GM19397 (cell line): ENCODE measurements at regions not wholly inside any gene's neighbourhood (a gene's known extent, or its start where the extent isn't known, plus 50 kb on each side); places are given as distances from the start of the nearest gene placed in this dataset.

Experiments used
- ATAC-seq: cut with Tn5 transposase; IDR thresholded peaks from one replicate; pipeline ENCODE4 v1.9.1; 2021; ENCODE audit warnings: mild to moderate bottlenecking, moderate library complexity; ENCODE audit not compliant: unreplicated experiment

DNA sequence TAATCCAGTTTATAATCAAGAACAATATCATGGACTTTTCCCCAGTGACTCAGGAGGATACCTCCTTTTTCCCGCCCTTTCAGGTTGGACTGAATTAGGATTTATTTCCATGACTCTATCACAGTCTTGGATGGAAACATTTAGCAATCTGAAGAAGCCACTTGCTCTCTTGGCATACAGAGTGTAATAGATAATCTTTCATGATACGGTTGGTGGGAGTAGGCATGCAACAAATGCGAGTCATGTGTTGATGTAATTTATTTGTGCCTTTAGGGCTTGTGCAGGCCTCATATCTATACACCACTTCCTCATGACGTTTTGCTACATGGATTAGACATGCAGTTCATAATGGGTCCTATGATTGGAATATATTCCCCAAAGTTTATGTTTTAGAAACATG lies 54.2 kb upstream of the MCTP2 start:
- ATAC-seq = no peak

DNA sequence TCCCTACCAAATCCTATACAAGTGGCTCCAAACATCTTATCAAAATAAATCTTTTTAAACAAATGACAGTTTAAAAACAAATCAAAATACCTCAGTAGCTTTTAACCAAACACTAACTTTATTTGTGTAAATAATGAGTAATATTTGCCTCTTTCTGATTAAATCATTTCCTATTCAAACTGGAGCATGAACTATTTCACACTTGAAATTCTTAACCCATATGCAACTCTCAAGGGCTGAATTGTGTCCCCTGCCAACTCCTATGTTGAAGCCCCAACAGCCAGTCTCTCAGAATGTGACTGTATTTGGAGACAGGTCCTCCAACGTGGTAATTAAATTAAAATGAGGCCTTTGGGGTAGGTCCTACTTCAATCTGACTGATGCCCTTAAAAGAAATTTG lies 55.9 kb upstream of the MCTP2 start:
- no peak for ATAC-seq

DNA sequence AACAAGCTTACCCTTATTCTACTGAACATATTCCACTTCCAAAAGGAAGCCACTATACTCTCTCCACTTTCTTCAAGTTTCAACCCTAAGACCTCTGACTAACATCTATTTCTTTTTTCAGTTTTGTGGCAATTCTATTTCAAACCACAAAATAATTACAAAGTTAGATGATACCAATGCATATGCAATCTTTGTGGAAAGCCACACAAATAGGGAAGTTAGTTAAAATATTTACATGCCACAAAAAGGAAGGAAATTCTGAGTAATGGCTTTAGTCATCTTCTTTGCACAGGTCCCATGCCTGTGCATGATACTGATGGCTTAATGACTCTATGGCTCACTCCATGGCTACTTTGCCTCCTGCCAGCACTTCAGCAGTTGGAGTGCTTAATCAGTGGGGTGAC lies 57.0 kb upstream of the MCTP2 start:
- ATAC-seq = peak; percentile 93

DNA sequence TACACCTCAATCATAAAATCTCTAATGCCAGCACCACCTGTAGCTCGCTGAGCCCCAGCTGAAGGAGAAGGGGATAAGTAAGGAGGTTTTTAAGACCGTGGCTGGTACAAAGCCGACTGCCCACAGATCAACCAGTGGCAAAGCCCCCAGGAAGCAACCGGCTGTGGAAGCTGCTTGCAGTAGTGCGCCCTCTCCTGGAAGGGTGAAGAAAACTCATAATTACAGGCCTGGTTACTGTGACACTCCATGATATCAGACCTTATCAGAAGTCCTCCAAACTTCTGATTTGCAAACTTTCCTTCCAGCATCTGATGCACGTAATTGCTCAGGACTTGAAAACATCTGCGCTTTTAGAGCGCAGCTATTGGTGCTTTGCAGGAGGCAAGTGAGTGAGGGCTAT lies 63.1 kb upstream of the MCTP2 start:
- ATAC-seq = no peak

DNA sequence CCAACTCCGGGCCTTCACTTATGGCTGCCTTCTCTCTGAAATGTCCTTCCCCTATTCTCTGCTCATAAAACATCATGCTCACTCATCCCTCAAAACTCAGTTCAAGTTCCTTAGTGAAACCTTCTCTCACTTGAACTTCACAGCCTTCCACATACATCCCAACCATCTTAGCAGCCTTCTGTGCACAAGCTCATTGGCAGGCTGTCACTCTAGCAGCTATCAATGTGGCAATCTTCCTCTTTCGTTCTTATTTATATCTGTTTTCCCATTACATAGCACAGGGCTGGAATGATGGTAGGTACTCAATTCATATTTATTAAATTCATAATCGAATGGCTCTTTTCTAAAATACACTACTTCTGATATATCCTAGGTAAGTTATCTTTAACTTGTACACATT lies 66.4 kb upstream of the MCTP2 start:
- ATAC-seq = no peak

DNA sequence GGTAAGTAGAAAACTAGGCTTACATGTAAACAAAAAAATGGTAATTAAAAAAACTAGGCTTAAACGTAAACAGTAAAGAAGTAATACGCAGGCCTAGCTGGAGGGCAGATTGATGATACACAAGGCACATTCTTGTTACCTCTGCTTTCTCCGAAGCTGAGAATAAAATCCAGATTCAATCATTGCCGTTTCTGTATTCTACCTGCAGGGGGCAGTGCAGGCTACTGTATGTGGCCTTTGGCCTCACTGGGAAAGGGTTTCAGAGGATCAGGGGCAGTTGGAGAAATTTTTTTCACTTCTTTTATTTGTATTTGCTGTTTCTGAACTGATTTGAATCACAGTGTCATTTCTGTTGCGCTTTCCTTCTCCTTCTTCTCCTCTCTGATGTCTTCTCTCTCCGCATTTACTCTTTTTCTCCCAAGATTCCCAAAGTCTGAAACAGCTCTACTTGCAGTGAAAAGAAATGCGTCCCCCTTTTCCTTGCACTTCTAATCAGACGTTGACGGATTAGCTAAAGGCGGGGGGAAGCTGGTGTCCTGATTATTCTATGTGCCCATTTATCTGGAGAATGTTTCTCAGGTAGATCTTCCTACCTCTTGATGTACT lies 67.1 kb upstream of the MCTP2 start:
- no peak for ATAC-seq

DNA sequence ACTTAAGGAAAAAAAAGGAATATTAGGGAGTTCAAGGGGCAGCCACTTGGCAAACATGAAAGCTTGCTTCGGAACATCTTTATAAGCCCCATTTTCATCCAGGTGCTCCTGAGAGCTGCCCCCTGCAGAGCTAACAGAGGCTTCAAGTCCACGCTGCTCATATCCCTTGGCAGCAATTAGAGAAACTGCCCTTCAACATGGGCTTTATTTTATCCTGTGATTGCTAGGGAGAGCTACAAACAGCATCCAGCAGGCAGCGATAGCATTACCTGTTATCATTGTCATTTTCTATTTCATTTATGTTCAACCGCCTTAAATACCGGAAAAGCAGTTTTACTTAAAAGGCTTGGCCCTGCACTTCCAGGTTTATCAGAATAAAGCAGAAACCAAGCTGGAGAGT lies 68.4 kb upstream of the MCTP2 start:
- no peak for ATAC-seq

DNA sequence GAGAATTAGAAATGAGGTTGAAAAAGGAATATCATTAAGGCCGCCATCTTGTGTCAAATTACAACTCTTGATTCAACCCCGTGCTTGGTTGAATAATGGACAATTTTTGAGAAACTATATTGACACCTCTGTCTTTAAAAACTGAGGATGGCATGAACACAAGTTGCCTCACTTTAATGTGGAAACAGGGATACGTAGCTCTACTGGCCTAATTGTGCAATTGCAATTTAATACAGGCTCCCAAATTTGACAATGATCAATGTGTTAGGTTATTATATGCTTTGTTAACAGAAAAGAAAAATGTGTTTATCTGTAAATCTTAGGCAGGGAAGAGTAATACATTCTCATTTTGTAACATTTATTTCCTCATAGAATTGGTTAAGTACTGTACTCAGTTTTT lies 77.1 kb upstream of the MCTP2 start:
- no peak for ATAC-seq

DNA sequence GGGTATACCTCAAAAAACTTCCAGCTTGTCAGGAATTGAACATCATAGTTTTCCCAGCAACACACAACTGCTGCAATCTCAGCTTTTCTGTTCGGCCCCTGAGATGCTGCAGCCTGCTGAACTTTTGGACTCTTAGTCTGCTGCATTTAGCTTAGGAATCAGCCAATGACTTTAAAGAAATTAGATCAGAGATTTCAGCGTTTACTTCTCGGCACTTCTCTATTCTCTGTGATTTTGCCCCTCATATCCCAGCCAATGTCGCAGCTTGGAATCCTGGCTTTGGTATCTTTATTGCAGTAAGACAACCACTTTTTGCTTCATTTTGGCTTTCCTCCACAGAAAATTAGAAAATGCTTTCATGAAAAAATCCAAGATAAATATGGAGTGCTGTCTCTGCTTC lies 86.3 kb upstream of the MCTP2 start:
- no peak for ATAC-seq

DNA sequence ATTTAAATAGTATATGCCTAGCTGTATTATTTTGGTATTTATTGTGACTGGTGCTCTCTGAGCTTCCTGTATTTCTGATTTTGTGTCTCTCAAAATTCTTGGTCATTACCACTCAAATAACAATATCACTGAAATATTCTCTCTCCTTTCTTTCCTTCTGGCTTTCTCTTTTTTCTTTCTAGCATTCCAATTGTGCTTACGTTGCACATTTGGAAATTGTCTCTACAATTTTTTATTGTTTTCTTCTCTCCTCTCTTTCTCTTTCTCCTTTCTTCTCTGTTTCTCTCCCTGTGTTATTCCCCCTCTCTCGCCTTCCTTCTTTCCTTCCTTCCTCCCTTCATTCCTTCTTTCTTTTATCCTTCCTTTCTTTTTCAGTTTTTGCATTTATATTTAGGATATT lies 89.6 kb upstream of the MCTP2 start:
- ATAC-seq = no peak

DNA sequence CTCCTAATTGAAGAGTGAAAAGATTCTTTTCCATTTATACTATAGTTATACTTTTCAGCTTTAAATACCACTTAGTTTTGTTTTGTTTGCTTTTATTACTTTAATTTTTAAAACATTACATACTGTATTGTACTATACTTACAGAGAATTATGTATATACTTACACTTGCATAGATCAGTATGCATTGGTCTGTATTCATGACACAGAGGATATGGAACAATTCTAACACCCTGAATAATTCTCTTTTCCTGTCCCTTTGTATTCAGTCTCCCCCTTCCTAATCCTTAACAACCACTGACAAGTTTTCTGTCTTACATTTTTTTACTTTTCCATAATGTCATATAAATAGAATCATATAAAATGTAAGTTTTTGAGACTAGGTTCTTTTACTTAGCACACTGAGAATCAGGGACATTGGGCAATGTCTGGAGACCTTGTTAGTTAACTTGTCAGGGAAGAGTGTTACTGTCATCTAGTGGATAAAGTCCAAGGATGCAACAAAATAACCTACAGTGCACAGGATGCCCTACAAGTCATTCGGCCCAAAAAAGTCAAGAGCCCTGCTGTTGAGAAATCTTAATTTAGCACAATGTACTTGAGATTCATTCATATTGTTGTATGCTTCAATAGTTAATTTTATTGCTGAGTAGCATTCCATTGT lies 95.7 kb upstream of the MCTP2 start:
- ATAC-seq = no peak

DNA sequence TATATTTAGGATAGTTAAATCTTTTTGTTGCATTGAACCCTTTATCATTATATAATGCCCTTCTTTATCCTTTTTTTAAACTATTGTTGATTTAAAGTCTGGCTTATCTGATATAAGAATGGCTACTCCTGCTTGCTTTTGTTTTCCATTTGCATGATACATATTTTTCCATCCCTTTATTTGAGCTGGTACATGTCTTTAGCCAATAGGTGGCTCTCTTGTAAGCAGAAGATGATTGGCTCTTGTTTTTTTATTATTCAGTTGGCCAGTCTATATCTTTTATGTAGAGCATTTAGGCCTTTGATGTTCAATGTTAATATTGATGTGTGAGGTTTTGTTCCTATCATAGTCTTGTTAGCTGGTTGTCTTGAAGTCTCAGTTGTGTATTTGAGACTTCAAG lies 99.5 kb upstream of the MCTP2 start:
- no peak for ATAC-seq

DNA sequence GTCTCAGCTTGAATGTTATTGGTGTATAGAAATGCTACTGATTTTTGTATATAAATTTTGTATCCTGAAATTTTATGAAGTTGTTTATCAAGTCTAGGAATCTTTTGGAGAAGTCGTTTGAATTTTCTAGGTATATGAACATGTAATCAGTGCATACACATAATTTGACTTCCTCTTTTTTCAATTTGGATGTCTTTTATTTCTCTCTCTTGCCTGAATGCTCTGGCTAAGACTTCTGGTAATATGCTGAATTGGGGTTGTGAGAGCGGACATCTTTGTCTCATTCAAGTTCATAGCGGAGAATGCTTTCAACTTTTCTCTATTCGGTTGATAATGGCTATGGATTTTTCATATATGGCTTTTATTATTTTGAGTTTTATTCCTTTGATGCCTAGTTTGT lies 100.9 kb upstream of the MCTP2 start:
- ATAC-seq = no peak

DNA sequence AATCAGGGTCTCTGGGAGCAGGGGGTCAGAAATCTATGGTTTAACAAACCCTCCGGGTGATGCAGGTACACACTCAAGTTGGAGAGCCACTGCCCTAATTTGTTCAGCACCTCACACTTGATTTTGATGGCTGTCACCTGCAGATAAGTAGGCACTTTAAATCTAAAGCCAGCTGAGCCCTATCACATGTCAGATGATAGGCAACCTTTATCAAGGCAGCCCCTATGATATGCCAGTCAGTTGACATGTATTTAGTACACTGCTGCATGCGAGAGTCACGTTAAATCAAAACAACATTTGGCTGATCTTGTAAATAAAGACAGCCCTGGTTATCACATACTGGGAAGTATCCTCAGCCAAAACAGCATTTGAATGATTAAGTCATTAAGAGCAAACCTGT lies 104.4 kb upstream of the MCTP2 start:
- ATAC-seq = no peak

DNA sequence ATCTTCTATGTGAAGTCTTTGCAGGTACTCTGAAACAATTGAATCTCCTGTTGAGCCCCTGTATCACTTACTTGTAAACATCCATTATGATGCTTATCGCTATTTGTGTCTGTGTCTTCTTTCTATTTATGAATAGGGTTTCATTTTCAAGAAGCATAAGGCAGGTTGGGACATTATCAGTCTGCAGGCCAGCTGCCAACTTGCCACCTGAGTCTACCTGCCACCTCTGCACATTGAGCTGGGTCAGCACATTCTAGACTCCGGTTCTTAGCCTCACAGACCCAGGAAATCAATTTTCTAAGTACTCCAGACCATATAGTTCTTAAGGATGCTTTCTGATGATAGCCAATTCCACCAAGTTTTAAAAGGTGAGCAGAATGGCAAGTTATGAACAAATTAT lies 105.7 kb upstream of the MCTP2 start:
- ATAC-seq = no peak

DNA sequence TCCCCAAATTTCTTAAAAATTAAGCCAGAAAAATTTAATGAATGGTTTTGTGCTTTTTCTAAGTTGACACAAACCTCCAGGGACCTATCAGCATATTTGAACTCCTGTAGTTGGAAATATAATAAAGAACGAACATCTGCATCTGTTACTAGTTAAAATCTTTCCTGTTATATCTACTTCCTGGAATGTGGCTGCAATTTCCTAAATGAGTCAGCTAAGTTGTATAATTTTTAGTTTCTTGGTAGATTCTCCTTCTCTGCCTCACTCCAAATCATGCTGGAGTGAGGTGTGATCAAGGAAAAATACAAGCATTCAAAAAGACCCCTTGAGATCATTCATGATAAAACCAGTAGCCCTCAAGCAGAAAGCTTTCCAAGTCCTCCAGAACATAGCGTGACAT lies 106.2 kb upstream of the MCTP2 start:
- ATAC-seq = no peak

DNA sequence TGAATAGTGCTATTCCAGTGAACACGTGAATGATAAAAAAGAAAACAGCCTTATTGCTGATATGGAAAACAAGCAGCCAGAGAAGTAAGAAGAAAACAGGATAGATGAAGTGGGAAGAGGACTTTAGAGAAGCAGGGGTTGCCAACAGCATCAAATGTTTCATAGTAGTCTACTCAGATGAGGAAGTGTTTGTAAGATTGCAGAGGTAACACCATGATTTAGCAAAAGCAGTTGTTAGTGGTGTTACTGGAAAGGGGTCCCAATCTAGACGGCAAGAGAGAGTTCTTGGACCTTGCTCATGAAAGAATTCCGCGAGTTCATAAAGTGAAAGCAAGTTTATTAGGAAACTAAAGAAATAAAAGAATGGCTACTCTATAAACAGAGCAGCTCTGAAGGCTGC lies 108.8 kb upstream of the MCTP2 start:
- no peak for ATAC-seq

DNA sequence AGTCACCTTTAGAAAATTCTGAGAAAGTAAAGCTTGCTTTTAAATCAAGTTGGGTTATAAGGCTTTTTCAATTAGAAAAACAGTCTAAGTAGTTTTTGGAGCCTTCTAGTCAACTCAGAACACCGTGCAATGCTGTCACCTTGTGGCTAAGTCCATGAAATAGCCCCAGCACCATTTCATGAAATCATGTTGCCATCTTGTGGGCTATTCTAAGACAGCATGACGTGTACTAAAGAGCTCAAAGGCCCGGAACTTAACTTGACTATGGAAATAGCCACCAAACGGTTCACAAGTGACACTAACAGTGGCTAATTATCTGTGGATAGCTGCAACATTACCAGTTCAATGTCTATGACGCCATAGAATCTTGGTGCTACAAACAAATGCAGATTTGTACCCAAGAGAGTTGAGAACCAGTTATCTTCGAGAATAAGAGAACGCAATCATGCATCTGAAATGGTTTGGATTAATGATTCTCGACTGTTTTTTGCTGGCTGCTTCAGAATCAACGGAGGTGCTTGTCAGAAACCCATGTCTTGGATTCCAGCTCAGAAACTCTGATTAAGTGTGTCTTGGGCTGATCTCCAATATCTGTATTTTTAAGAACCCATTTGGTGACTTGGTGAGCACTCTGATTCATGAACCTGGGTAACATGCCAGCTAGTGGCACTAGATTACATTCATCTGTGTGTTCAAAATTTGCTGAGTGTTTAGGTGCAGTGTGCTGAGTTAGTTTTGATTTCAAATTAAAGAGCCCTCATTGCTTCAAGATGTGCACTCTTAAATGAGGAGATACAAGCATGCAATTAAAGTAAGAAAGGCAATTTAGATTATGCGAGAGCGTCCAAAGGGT lies 111.2 kb upstream of the MCTP2 start:
- peak; percentile 96 for ATAC-seq

DNA sequence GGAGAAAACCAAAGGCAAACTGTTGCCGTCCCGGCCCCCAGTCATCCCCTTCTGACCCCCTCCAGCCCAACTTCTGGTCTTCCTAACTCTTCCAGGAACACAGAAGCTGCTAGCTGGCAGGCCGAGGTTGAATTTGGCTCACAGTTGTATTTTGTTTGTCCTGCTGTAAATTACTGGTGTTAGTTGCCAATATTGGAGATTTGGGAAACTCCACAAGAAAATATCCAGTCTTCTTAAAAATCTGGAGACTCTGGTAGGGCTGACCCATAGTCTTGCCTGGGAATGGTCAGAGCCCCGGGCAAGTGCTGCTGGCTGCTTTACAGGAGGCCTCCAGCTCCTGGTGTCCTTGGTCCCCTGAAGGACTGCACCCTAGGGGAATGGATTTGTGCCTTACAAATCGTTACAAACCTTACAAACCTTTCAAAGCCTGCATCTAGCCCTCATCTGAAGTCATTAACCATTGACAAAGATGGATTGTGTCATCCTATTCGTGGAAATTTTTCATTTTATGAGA lies 112.0 kb upstream of the MCTP2 start:
- no peak for ATAC-seq

DNA sequence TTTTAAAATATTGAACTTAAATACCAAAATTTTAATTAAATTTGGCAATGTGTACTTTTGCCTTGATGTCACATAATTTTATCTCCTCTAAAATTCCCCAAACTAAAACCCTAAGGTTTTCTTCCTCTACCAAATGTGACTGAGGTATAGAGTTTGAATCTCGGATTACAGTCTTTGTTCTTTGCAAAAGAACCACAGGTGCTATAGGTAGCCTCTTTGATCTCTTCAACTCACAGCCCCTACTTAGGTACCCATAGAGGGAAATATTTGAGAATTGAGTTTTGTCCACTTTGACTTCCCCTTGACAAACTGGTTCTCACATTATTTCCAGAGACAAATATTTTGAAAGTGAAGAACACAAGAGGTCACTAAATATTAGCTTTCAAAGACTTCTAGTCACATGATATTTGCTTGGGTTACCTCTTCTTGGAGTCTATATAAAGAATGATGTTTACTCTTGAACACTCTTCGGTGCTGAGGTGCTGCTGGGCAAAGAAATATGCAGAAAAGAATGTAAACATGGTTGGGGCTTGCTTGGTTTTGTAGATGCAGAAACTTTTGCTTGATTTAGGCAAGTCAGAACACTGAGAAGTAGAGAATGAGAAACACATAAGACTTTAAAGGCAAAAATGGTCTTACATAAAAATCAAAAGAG lies 120.8 kb upstream of the MCTP2 start:
- ATAC-seq = no peak

DNA sequence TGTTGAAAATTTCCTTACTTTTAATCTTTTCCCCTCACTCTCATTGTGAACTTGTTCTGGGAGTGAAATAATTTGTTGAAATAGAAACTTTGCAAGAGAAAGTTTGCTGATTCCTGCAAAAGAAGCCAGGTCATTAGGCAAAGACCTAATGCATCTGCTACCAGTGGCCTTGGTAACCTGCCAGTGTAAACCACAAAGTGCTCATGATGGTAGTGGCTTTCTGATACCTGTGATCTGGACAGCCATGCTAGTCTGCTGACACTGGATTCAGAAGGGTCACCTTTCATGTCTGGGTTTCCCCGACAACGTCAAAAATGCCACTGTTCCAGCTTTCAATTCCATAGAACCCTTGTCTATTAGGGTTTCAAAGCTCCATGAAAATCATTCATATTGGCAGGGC lies 123.7 kb upstream of the MCTP2 start:
- no peak for ATAC-seq

DNA sequence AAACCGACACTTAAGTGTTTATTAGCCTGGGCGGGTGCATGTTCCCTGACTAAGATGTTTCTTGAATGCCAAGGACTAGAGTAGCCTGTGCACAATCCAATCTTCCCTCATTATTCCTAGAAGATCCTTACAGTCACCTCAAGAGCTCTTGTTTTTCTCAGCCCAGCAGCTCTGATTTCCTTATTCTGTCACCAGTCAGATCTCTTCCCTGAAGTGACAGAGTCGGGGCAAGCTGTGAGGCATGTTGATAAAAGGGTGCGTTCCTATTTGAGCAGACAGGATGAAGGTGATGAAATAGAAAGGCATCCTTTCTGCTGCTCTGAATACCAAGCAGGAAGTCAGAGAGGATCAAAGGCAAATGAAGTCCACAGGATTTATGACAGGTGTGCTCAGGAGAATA lies 125.6 kb upstream of the MCTP2 start:
- ATAC-seq = no peak
